HUES64 (cell line): ENCODE measurements at regions not wholly inside any gene's neighbourhood (a gene's known extent, or its start where the extent isn't known, plus 50 kb on each side); places are given as distances from the start of the nearest gene placed in this dataset.

ENCODE experiments used
- H3K27ac ChIP-seq: 2 replicates; pipeline ENCODE4 v1.7.0; 2013; ENCODE audit warnings: low read depth, low read length, inconsistent platforms
- H3K27me3 ChIP-seq: 2 replicates; pipeline ENCODE4 v1.6.1; 2013; ENCODE audit warnings: mild to moderate bottlenecking, low read length; ENCODE audit not compliant: insufficient read depth
- H3K36me3 ChIP-seq: 2 replicates; pipeline ENCODE4 v1.6.1; 2013; ENCODE audit warnings: mild to moderate bottlenecking, low read length; ENCODE audit not compliant: insufficient read depth
- H3K4me1 ChIP-seq: 2 replicates; pipeline ENCODE4 v1.6.1; 2013; ENCODE audit warnings: mild to moderate bottlenecking, low read length, moderate library complexity; ENCODE audit not compliant: insufficient read depth
- H3K4me3 ChIP-seq: 2 replicates; pipeline ENCODE4 v1.5.1; 2013; ENCODE audit warnings: mild to moderate bottlenecking, low read length, moderate library complexity
- H3K9ac ChIP-seq: 2 replicates; pipeline ENCODE4 v1.6.1; 2013; ENCODE audit warnings: mild to moderate bottlenecking, low read depth, low read length
- H3K9me3 ChIP-seq: 2 replicates; pipeline ENCODE4 v1.6.1; 2013; ENCODE audit warnings: low read depth, low read length; ENCODE audit not compliant: insufficient read depth
- WGBS: fragments of 150-250, 120-280 bp; methylation state at CpG from one replicate; pipeline ENCODE4 v1.1.7; 2013; ENCODE audit warnings: missing lambda C conversion rate; 5-methylcytosine and 5-hydroxymethylcytosine counted together

DNA sequence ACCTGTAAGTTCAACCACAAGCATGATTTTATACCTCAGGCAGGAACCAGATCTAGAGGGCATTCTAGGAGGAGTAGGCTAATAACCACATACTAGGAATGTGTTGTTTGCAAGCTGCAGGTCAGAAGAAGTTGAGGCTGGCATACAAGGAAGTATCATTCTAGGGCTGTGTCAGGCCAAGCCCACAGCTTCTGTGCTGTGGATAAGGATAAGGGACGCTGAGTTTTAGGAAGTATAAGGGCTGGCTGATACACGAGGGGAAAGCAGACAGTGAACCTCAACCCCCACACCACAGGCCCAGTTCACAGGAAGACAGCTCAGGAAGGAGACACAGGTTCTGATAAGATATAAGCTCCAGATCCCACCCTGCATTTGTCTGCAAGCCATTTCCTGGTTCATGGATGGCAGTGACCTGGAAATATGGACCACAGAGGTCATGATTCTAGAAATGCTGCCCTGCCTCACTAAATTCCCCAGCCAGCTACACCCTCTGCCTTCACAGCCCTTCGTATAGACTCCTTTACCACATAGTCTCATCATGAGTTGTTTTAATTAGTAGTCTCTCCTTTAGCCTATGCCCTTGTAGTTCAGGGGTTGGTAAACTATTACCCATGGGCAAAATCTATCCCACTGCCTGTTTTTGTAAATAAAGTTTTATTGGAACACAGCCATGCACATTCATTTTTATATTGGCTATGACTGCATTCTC is 260.7 kb downstream of the OPA1 start:
- no peak overlapping the region for H3K9ac ChIP-seq
- no peaks in the 10 kb centered on the region for H3K27me3 ChIP-seq
- peaks cover 19% of the 10 kb centered on the region for H3K4me1 ChIP-seq
- 79% methylated on average over 3 of the region's 3 CpGs for WGBS
- H3K27ac ChIP-seq = no peak overlapping the region
- no peak overlapping the region for H3K4me3 ChIP-seq
- no peaks in the 10 kb centered on the region for H3K36me3 ChIP-seq
- 0 out of 2 replicates have a peak, but pooled peaks cover 3% of the 10 kb centered on the region for H3K9me3 ChIP-seq

DNA sequence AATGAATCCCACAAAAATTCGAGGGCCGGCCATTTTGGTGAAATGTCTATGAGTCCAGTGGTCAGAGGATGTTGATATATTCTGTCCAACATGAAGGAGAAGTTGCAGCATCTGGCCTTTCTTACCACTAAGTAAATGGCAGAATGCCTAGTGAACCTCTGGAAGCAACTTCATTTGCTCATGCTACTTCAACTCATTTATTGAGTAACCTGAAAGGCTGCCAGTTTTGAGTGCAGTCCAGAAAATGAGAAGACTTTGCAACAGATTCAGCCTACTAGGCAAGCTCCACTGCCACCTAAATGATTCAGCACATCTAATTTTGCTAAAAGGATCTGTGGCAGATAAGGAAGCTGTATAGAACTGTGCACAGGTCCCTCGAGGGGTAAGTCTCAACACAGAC is 265.0 kb downstream of the OPA1 start:
- H3K27ac ChIP-seq = no peak overlapping the region
- peaks cover under 1% of the 10 kb centered on the region; the same call in 1 of the 2 replicates for H3K4me1 ChIP-seq
- no peaks in the 10 kb centered on the region for H3K36me3 ChIP-seq
- 89% methylated on average over 3 of the region's 3 CpGs for WGBS
- H3K4me3 ChIP-seq = no peak overlapping the region
- H3K9me3 ChIP-seq = 0 out of 2 replicates have a peak, but pooled peaks cover 3% of the 10 kb centered on the region
- no peak overlapping the region for H3K9ac ChIP-seq
- H3K27me3 ChIP-seq = 0 out of 2 replicates have a peak, but pooled peaks cover 5% of the 10 kb centered on the region

DNA sequence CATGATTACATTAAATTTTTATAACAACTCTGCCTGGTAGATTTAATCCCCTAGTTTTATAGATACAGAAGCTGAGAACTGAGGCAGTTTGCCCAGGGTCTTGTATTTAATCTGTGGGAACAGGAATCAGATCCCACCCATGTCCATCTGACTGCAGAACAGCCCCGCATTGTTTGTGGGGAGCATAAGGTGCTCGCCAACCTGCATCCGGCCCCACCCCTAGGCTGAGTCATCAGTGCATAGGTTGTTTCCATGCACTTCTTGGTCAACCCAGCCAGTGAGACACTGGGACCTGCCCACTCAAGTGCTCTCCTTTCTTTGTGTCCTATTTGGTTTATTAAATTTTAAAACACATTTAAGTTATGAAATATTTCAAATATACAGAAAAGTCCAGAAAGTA is 266.2 kb downstream of the OPA1 start:
- 83% methylated on average over 3 of the region's 3 CpGs for WGBS
- H3K27me3 ChIP-seq = peaks cover 10% of the 10 kb centered on the region; the same call in 1 of the 2 replicates
- no peak overlapping the region for H3K27ac ChIP-seq
- H3K36me3 ChIP-seq = no peaks in the 10 kb centered on the region
- no peak overlapping the region for H3K4me3 ChIP-seq
- no peaks in the 10 kb centered on the region for H3K4me1 ChIP-seq
- no peak overlapping the region for H3K9ac ChIP-seq
- H3K9me3 ChIP-seq = 0 out of 2 replicates have a peak, but pooled peaks cover 3% of the 10 kb centered on the region

DNA sequence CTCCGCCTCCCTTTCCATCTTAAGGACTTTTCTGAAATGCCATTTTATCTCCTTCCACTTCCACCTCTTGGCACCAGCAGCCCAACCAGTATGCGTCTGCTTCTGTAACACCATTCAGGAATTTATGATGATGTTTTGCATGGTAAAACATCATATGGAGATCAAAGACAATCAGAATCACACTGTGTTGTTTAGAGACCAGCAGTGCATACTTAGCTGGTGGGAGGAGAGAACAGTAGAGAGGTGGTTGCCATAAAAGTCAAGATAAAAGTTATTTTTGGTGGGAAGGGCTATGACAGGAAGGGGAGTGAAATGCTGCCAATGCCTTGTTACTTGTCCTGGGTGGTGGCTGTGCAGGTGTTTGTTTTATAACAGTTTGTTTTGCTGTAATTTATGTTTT is 268.0 kb downstream of the OPA1 start:
- Histone ChIP-seq H3K4me3 (no peak overlapping the region), H3K9ac (no peak overlapping the region), H3K27me3 (peaks cover 10% of the 10 kb centered on the region; the same call in 1 of the 2 replicates), H3K36me3 (no peaks in the 10 kb centered on the region), H3K9me3 (0 out of 2 replicates have a peak, but pooled peaks cover 3% of the 10 kb centered on the region), H3K4me1 (peaks cover 3% of the 10 kb centered on the region; the same call in 1 of the 2 replicates), H3K27ac (no peak overlapping the region)
- WGBS = 94% methylated on average over 2 of the region's 2 CpGs

DNA sequence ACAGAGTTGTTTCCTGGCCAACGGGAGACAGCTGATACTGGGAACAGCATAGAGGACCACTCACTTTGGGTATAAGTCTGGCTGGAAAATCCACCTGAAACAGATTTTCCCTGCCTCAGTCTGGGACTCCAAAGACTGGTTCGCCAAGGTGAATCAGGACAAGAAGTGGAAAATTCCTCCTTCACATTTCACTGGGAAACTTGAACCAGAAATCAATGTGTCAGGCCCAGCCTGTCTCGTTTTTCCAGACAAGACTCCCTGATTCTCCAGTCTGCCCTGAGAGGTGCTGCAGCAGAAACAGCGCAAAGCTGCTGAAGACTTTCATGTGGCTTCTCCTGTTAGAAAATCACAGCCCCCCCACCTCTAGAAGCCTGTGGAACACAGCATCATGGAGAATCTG is 269.8 kb downstream of the OPA1 start:
- no peak overlapping the region for H3K9ac ChIP-seq
- WGBS = 92% methylated on average over 4 of the region's 4 CpGs
- H3K9me3 ChIP-seq = no peaks in the 10 kb centered on the region
- peaks cover 17% of the 10 kb centered on the region for H3K27me3 ChIP-seq
- peaks cover 9% of the 10 kb centered on the region; the same call in 1 of the 2 replicates for H3K4me1 ChIP-seq
- H3K4me3 ChIP-seq = no peak overlapping the region
- H3K36me3 ChIP-seq = no peaks in the 10 kb centered on the region
- H3K27ac ChIP-seq = no peak overlapping the region

DNA sequence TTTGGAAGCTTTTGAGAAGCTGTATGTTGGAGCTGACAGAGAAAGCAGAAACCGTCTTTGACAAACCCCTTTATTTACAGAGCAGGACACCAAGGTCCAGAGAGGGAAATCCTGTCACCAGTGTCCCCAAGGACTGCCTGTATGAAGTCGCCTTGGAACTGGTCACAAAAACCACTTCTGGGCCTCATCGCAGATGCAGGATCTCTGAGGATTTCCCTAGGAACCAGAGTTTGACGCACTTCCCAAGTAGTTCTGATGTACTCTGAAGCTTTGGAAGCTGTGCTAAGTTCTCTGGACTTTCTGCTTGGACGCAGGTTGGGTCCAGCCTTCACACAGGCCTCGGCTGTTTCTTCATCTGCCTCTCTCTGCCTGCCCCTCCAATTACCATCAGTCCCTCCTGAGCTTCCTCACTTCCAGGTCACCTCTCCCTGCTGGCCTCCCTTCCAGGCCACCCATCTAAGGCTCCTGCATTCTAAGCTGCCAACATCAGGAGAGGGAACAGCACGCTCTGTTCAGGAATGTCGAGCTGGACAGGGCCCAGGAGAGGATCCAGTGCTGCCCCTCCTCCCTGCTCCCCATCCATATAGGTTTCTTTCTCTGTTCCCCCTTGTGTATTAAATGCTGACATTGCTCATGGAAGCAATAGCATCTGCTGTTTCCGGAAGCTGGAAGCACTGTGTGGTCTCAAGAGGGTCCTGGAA is 270.8 kb downstream of the OPA1 start:
- peaks cover 27% of the 10 kb centered on the region for H3K27me3 ChIP-seq
- H3K4me1 ChIP-seq = peaks cover 15% of the 10 kb centered on the region; the same call in 1 of the 2 replicates
- H3K9ac ChIP-seq = no peak overlapping the region
- H3K4me3 ChIP-seq = no peak overlapping the region
- H3K36me3 ChIP-seq = no peaks in the 10 kb centered on the region
- WGBS = 90% methylated on average over 9 of the region's 9 CpGs
- H3K27ac ChIP-seq = no peak overlapping the region
- no peaks in the 10 kb centered on the region for H3K9me3 ChIP-seq

DNA sequence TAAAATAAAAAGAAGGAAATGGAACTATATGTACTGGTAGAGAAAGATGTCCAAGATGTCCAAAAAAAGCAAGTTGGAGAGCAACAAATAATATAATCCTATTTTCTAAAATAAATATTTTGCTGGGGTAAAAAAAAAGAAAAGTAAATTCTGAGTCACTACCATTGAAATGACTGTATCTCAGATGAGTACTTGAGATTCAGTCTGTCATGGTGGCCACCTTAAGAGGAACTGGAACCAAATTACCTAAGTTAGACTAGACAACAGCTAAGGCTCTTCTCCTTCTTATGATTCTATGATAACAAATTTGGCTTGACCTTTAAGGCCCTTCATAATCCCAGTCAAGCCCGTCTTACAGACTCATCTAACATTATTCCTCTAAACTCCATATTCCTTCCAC is 270.6 kb upstream of the HES1 start:
- 89% methylated on average over 1 of the region's 1 CpG for WGBS
- Histone ChIP-seq H3K9me3 (no peaks in the 10 kb centered on the region), H3K4me3 (no peak overlapping the region), H3K27ac (no peak overlapping the region), H3K9ac (no peak overlapping the region), H3K36me3 (no peaks in the 10 kb centered on the region), H3K27me3 (peaks cover 42% of the 10 kb centered on the region), H3K4me1 (peaks cover 28% of the 10 kb centered on the region; the same call in 1 of the 2 replicates)

DNA sequence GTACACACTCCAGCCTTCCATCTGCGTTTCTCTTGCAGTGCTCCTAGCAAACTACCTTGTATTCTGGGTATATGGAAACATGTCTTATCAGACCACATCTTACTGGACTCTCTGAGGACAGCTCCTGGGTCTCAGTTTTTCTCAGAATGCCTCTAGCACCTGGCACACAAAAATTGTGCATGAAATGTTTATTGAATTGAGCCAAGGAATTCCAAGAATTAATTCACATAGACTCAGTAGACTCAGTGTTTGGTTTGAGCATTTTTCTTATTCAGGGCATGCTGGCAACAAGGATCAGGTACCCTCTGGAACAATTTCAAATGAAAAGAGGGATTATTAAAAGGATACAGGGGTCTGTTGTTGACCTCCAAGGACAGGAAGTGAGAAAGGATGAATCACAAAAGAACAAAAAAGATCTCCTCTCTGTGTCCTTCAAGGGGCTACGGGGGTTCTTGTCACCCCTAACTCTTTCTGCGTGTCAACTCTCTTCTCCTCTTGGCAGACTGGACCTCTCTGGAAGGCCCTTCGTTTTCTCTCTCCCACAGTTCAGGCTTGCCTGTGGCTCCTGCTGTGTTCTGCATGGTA is 270.0 kb upstream of the HES1 start:
- no peak overlapping the region for H3K4me3 ChIP-seq
- WGBS = 60% methylated on average over 4 of the region's 4 CpGs
- H3K9me3 ChIP-seq = no peaks in the 10 kb centered on the region
- no peaks in the 10 kb centered on the region for H3K36me3 ChIP-seq
- peaks cover 48% of the 10 kb centered on the region for H3K27me3 ChIP-seq
- peaks cover 28% of the 10 kb centered on the region; the same call in 1 of the 2 replicates for H3K4me1 ChIP-seq
- H3K9ac ChIP-seq = no peak overlapping the region
- H3K27ac ChIP-seq = no peak overlapping the region

DNA sequence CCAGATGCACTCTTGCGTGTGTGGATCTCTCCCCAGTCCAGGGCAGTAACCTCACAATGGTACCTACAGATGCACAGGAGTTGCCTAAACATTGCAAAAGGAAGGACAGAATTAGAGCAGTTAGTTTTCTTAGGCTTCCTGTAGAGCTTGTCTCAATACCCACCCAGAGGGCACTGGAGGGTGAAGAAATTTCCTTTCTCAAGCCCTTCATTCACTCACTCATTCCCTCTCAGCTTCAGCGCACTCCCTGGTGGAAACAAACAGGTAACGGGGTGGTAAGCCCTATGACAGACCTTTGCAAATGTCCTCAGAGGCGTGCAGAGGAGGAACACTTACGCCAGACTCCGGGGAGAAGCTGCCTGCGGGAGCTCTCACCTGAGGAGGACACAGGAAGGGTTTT is 267.4 kb upstream of the HES1 start:
- Histone ChIP-seq H3K27ac (no peak overlapping the region), H3K36me3 (no peaks in the 10 kb centered on the region), H3K9me3 (no peaks in the 10 kb centered on the region), H3K4me3 (no peak overlapping the region), H3K4me1 (peaks cover 28% of the 10 kb centered on the region; the same call in 1 of the 2 replicates), H3K27me3 (peaks cover 43% of the 10 kb centered on the region), H3K9ac (no peak overlapping the region)
- WGBS = 89% methylated on average over 7 of the region's 7 CpGs

DNA sequence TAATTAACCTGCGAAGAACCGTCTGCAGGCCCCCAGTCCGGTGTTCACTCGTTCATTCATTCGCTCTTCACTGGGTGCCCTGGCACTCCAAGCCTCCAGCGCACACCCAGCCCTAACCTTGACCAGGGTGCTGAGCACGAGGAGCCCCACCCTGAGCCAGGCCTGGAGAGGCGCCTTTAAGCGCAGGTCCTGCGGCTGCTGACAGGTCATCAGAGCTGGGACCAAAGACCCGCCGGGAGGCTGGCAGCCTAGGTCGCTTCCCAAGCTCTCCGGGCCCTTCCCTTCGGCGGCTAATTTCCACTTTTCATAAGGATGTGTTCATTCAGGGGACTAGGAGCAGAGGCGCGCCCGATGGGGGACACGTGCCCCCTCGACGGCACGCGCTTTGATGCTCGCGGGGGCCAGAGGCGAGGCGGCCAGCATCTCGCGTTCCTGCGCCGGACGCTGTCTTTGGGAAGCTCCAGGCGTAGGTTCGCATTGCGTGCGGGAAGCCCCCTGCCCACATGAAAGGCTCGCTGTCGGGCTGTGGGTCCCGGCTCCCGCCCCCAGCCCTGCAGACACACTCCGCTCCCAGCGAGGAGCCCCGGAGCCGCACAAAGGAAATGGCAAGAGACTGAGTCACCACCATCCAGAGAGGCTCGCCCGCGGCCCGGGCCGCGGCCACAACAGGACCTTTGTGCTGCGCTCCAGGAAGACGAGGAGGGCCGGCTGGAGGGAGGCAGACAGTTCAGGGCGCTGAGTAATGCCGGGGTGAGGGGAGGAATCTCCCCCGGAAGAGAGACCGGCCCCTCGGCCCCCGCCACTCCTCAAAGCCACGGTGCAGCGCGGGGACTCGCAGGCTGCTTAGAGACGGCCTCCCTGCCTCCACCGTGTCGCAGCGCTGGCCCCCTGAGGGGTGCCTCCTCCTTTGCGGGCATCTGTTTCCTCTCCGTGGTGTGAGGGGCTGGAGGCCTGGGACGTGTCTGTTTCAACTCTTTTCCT is 266.4 kb upstream of the HES1 start:
- Histone ChIP-seq H3K27ac (no peak overlapping the region), H3K9me3 (no peaks in the 10 kb centered on the region), H3K4me3 (no peak overlapping the region), H3K4me1 (peaks cover 28% of the 10 kb centered on the region; the same call in 1 of the 2 replicates), H3K9ac (peak overlapping the region; percentile 40), H3K36me3 (no peaks in the 10 kb centered on the region), H3K27me3 (peaks cover 43% of the 10 kb centered on the region)
- WGBS = 23% methylated on average over 71 of the region's 71 CpGs
